ENCODE measurements at regions not wholly inside any gene's neighbourhood (a gene's known extent, or its start where the extent isn't known, plus 50 kb on each side); places are given as distances from the start of the nearest gene placed in this dataset.

DNA sequence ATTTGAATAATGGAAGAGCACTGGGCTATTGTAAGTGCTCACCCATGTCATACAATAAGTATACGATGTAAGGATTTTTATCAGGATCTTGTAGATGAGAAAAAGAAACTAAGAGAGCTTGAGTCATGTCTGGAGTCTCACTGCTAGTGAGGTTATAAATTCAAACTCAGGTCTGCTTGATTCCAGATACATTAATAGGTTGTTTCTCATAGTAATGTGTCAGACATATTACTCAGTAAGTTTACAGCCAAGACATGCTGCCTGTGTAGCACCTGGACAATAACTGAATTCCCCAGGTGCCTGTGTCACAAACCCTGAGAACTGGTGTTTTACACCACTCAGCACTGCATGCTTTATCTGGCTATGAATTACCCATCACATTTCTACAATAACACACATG, 216.9 kb upstream of the LRP1B start:
- no peak for TF ChIP-seq EZH2 (IDR thresholded peaks at IDR 0.05; ENCODE audit: borderline replicate concordance, low read length)
- TF ChIP-seq, protein P1, sequence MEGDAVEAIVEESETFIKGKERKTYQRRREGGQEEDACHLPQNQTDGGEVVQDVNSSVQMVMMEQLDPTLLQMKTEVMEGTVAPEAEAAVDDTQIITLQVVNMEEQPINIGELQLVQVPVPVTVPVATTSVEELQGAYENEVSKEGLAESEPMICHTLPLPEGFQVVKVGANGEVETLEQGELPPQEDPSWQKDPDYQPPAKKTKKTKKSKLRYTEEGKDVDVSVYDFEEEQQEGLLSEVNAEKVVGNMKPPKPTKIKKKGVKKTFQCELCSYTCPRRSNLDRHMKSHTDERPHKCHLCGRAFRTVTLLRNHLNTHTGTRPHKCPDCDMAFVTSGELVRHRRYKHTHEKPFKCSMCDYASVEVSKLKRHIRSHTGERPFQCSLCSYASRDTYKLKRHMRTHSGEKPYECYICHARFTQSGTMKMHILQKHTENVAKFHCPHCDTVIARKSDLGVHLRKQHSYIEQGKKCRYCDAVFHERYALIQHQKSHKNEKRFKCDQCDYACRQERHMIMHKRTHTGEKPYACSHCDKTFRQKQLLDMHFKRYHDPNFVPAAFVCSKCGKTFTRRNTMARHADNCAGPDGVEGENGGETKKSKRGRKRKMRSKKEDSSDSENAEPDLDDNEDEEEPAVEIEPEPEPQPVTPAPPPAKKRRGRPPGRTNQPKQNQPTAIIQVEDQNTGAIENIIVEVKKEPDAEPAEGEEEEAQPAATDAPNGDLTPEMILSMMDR (conservative IDR thresholded peaks at IDR 0.05 in 1 of 2, IDR thresholded peaks at IDR 0.05 in 1 of 2; ENCODE audit: extremely low read depth in 1 of 2, insufficient read depth in 1 of 2, low read depth in 1 of 2, low read length in 2 of 2), result no peak
